ENCODE measurements at regions not wholly inside any gene's neighbourhood (a gene's known extent, or its start where the extent isn't known, plus 50 kb on each side); places are given as distances from the start of the nearest gene placed in this dataset.
A peak's percentile ranks its signal among the peaks of the same experiment; 100 is the strongest.
"Not testable (repeated sequence)": the region's sequence is repeated elsewhere in the genome, so short reads cannot be mapped to it uniquely, and the experiment has no call there.

- not testable (repeated sequence) for FAIRE-seq; DNase-seq (ENCODE audit: insufficient read length, low spot score)
Observed at GRCh38 chr16:29285151-29285885, 121.2 kb downstream of the NPIPB11 start.

- not testable (repeated sequence) for DNase-seq (ENCODE audit: insufficient read length, low spot score)
- peak; percentile 68 for FAIRE-seq
Observed at GRCh38 chr16:29284723-29285122, 121.8 kb downstream of the NPIPB11 start.

GRCh38 chr16:29284159-29284558 is 122.4 kb downstream of the NPIPB11 start:
- FAIRE-seq: not testable (repeated sequence)

GRCh38 chr16:29278097-29278871 is 128.2 kb downstream of the NPIPB11 start:
- not testable (repeated sequence) for FAIRE-seq; DNase-seq (ENCODE audit: insufficient read length, low spot score)

More at GRCh38 chr16:29284159-29284558, 122.4 kb downstream of the NPIPB11 start:
- not testable (repeated sequence) for DNase-seq (ENCODE audit: insufficient read length, low spot score)

GRCh38 chr16:29276446-29276845 is 130.1 kb downstream of the NPIPB11 start:
- not testable (repeated sequence) for DNase-seq (ENCODE audit: insufficient read length, low spot score); FAIRE-seq

GRCh38 chr16:29274055-29275035 is 132.2 kb downstream of the NPIPB11 start:
- not testable (repeated sequence) for FAIRE-seq; DNase-seq (ENCODE audit: insufficient read length, low spot score)

- peak; percentile 61 for FAIRE-seq
- not testable (repeated sequence) for DNase-seq (ENCODE audit: insufficient read length, low spot score)
Observed at GRCh38 chr16:29273298-29274054, 133.0 kb downstream of the NPIPB11 start.

GRCh38 chr16:29271721-29272675 is 134.5 kb downstream of the NPIPB11 start:
- not testable (repeated sequence) for FAIRE-seq; DNase-seq (ENCODE audit: insufficient read length, low spot score)

GRCh38 chr16:29270923-29271322 is 135.6 kb downstream of the NPIPB11 start:
- not testable (repeated sequence) for DNase-seq (ENCODE audit: insufficient read length, low spot score); FAIRE-seq

- FAIRE-seq; DNase-seq (ENCODE audit: insufficient read length, low spot score): not testable (repeated sequence)
Observed at GRCh38 chr16:29270033-29270432, 136.5 kb downstream of the NPIPB11 start.

GRCh38 chr16:29269192-29269811 is 137.2 kb downstream of the NPIPB11 start:
- DNase-seq (ENCODE audit: insufficient read length, low spot score); FAIRE-seq: not testable (repeated sequence)

- not testable (repeated sequence) for FAIRE-seq; DNase-seq (ENCODE audit: insufficient read length, low spot score)
Observed at GRCh38 chr16:29268785-29269191, 137.7 kb downstream of the NPIPB11 start.

- DNase-seq (ENCODE audit: insufficient read length, low spot score); FAIRE-seq: not testable (repeated sequence)
Observed at GRCh38 chr16:29268348-29268747, 138.2 kb downstream of the NPIPB11 start.

GRCh38 chr16:29267891-29268290 is 138.6 kb downstream of the NPIPB11 start:
- not testable (repeated sequence) for DNase-seq (ENCODE audit: insufficient read length, low spot score); FAIRE-seq

- not testable (repeated sequence) for DNase-seq (ENCODE audit: insufficient read length, low spot score); FAIRE-seq
Observed at GRCh38 chr16:29267055-29267619, 139.4 kb downstream of the NPIPB11 start.

Data from GM12891 (cell line).